COLO829 (cell line): ENCODE measurements at regions not wholly inside any gene's neighbourhood (a gene's known extent, or its start where the extent isn't known, plus 50 kb on each side); places are given as distances from the start of the nearest gene placed in this dataset.
A peak's percentile ranks its signal among the peaks of the same experiment; 100 is the strongest.

Experiments used
- DNase-seq: peaks from one replicate; pipeline ENCODE4 v3.0.0; 2012; ENCODE audit warnings: low spot score

GRCh38 chr1:230515451-230516145, 89.5 kb upstream of the PGBD5 start:
- DNase-seq = no peak

- DNase-seq = no peak
Observed at GRCh38 chr1:230510496-230510895, 84.4 kb upstream of the PGBD5 start.

DNA sequence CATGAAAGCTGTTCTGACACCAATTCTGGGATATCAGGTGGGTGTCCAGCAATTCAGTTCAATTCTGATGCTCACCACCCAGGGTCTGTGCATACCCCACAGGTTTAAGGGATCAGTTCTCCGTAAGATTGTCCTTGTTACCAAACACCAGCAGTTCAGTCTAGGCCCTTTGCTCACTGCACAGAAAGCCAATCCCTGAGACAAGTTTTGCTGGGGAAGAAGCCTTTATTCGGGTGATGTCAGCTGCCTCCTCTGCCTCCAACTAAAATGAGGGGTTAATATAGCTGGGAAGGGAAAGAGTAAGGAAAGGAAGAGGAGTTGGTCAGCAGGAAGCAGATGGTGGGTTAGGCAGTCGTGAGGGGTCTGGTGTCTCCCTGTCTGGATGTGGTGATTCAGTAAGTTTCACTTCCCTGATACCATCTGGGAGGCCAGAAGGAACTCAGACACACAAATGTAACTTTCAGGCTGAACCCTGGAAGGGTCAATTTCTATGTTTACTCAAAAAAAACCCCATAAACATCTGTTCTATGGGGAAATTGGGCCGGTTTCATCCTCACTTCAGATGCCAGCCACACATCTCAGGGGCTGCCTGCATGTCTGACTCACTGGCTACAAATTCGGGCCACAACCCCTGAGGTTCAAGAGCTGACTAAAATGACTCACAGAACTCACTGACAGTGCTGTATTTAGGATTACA, 83.3 kb upstream of the PGBD5 start:
- DNase-seq = no peak

DNA sequence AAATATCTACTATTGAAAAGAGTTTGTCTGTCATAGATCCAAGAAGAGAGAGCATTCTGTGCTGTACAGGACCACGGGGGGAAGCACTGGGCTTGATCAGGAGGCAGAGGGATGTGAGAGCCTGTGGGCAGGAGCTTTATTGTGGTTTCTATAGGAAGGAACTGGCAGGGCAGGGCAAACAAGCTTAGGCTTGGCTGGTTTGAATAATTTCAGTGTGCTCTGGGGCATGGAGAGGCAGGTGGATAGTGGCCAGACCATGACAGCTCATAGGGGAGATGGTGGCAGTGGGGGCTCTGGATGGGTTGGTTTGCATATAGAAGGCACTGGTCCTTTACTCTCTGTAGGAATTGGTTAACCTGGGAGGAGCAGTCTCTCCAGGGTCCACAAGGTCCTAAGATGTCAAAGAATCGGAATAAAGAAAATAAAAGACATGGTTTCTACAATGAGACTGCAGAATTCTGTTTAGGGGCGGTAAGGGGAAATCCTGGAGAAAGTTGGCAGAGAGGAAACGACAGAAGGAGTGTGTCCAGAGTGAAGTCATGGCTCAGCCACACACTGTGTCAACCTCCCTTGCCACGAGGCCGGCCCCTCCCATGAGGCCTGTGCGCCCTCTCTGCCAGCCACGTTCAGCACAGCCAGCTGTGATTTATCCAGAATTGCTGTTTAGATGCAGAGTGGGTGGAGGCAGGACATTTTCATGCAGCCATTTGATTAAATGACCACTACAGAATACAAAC, 81.7 kb upstream of the PGBD5 start:
- DNase-seq = no peak

- DNase-seq = no peak
Observed at GRCh38 chr1:230507236-230507635, 81.1 kb upstream of the PGBD5 start.

GRCh38 chr1:230506451-230506850, 80.3 kb upstream of the PGBD5 start:
- no peak for DNase-seq

- DNase-seq = no peak
Observed at GRCh38 chr1:230504310-230504709, 78.2 kb upstream of the PGBD5 start.

- no peak for DNase-seq
Observed at GRCh38 chr1:230503726-230504125, 77.6 kb upstream of the PGBD5 start.

- no peak for DNase-seq
Observed at GRCh38 chr1:230502996-230503395, 76.9 kb upstream of the PGBD5 start.

GRCh38 chr1:230502306-230502705, 76.2 kb upstream of the PGBD5 start:
- no peak for DNase-seq

GRCh38 chr1:230501849-230502248, 75.7 kb upstream of the PGBD5 start:
- DNase-seq = no peak

DNA sequence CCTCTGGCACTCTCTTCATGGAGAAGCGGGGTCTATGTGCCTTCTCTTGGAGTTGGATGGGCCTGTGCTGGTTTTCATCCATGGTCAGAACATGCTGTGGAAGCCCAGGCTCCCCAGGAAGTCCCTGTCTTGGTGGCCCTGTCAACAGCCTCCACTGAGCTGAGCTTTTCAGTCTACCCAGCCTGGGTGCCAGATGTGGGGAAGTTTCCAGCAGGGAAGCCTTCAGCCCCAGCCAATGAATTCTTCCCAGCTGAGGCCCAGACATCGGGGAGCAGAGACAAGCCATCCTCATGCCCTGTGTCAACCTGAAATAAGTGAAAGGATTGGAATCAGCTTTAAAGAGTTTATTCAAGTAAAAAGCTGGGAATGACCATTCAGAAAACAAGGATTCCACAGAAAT, 75.1 kb upstream of the PGBD5 start:
- no peak for DNase-seq

DNA sequence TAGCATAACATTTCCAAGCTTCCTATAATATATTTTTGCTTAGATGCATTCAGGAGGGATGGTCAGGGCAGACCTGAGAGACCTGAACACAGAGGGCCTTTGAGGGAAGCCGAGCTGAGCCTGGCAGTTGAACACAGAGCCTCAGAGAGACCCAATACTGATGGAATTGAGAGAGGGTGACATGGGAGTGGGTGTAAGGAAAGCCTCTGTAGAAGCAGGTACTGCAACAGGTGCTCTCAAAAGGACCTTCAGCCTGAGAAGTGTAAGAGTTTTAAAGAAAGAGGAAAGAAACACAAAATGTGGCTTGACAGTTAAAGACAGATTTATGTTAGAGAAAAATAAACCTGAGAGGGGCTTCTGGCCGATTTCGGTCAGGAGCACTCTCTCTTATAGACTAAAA, 73.9 kb upstream of the PGBD5 start:
- no peak for DNase-seq

GRCh38 chr1:230499496-230499895, 73.4 kb upstream of the PGBD5 start:
- DNase-seq = no peak

DNA sequence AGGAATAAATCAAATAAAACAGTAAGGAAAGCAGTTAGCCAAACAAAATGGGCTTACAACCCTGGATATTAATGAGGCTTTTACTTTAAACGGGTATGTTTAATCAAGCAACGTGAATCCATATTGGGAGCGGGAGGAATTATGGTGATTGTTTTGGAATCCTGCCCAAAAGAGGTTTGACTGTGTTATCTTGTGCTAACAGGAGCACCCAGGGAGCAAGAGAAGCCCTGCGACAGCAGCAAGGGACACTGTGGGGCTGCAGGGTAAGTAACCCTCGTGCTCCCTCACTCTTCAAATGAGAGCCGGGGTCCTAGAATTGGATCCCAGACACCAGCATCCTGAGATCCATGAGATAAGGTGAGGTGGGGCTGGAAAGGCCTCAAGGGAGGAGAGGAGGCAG, 72.6 kb upstream of the PGBD5 start:
- no peak for DNase-seq

GRCh38 chr1:230496451-230496850, 70.3 kb upstream of the PGBD5 start:
- DNase-seq = no peak

- DNase-seq = peak; percentile 69
Observed at GRCh38 chr1:230495891-230496385, 69.8 kb upstream of the PGBD5 start.

- no peak for DNase-seq
Observed at GRCh38 chr1:230495076-230495475, 68.9 kb upstream of the PGBD5 start.

DNA sequence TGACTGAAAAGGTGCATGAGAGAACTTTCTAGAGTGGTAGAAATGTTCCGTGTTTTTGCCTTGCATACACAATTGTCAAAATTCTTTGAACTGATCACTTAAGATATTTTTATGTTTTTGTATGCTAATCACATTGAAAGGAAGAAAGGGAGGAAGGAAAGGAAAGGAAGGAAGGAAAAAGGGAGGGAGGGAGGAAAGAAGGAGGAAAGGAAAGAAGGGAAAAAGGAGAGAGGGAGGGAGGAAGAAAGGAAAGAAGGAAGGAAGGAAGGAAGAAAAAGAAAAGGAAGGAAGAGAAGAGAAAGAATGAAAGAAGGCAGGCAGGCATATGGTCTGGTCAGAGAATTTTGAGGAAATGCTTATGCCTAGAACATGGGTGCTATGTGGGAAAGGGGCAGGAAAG, 68.4 kb upstream of the PGBD5 start:
- no peak for DNase-seq

GRCh38 chr1:230494026-230494425, 67.9 kb upstream of the PGBD5 start:
- no peak for DNase-seq

DNA sequence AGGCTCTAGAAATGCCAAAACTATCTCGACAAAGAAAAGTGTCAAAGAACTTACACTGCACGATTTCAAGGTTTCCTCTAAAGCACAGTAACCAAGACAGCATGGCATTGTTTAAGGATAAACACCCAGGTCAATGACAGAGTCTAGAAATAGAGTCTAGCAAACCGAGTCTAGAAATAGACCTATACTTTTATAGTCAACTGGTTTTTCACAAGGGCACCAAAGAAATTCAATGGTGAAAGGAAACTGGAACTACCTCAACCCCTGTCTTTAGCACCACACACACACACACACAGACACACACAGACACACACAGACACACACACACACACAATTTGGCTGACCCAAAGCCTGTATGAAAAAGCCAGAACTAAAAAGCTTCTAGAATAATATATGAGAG, 67.1 kb upstream of the PGBD5 start:
- no peak for DNase-seq

DNA sequence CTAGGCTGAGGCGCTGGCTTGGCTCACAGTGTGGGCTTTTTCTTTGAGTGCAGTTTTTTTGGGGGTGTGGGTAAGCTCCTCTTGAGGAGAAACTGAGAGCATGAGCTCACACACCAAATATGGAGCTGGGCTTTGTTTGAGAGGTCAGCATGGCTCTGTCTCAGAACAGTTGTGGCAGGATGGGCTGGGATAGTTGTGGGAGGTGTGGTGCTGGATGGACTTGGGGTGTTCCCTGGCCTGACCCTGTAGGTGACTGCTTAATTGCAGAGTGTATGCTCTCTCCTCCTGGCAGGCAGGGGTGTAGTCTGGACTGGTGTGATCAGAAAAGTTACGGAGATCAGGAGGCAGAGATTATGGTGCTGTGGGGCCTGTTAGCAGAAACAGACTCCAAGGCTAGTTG, 64.3 kb upstream of the PGBD5 start:
- DNase-seq = no peak

- no peak for DNase-seq
Observed at GRCh38 chr1:230487773-230488428, 61.8 kb upstream of the PGBD5 start.
